ENCODE measurements at regions not wholly inside any gene's neighbourhood (a gene's known extent, or its start where the extent isn't known, plus 50 kb on each side); places are given as distances from the start of the nearest gene placed in this dataset.
"Not testable (repeated sequence)": the region's sequence is repeated elsewhere in the genome, so short reads cannot be mapped to it uniquely, and the experiment has no call there.

DNA sequence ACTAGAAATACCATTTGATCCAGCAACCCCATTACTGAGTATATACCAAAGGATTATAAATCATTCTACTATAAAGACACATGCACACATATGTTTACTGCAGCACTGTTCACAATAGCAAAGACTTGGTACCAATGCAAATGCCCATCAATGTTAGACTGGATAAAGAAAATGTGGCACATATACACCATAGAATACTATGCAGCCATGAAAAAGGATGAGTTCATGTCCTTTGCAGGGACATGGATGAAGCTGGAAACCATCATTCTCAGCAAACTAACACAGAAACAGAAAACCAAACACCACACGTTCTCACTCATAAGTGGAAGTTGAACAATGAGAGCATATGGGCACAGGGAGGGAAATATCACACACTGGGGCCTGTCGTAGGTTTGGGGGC, 106.0 kb downstream of the SPATA18 start:
- not testable (repeated sequence) for DNase-seq

DNA sequence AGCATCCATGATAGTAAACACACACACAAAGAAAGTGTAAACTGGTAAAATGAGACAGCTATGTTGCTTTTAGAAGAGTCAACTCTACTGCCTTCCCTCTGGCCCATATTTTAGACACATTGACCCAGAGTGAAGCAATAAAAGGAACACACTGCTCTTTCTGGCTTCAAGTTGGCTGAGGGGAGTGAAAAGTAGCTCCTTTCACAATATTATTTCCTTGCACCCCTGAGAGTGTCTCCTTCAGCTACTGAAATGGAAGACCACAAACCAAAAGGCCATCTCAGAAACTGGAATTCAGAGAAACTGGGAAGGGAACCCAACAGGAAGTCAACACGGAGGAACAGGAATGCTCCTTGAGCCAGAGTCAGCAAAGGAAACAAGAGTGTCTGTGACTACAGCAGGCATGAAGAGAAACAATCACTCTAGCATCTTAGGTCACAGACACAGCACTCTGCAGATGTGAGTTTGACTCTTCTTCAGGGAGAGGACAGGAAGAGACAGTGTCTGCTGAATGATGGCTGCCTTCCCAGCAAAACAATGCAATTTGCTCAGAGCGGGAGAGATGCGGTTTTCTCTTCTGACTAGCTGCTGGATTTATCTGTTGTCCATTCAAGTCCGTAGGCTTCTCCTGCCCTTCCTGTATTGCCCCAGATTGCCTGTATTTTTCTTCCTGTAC, 106.7 kb downstream of the SPATA18 start:
- no peak for DNase-seq

DNA sequence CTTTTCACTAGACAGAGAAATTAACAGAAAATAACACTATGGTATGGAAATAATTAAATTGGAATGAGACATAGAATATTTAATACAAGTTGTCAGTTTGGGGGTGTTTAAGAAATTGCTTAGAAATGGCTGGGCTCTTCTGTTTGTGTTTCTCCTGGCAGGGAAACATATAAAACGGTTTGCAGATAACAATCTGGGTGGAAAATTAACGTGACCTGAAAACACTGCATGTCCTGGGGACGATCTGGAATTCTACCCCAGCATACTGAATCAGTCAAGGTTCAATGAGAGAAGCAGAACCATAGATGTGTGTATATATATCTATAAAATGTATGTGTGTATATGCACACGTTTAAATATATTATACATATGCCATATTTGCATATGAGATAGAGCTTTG, 109.8 kb downstream of the SPATA18 start:
- no peak for DNase-seq

DNA sequence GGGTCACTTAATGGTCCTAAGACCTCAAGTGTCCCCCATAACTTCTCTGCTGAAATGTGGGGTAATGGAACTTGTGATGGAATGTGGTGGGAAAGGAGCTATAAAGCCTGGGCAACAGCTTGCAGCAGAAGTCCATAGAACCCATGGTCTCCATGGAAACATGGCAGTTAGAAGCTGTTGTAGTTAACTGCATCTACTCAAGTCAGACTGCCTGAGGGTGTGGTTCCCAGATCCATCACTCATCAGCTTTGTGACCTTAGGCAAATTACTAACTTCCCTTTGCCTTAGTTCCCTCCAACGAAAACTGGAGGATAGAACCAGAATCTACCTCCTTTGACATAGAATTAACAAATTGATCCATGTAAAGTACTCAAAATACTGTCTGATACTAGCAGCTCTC, 113.0 kb downstream of the SPATA18 start:
- no peak for DNase-seq

DNA sequence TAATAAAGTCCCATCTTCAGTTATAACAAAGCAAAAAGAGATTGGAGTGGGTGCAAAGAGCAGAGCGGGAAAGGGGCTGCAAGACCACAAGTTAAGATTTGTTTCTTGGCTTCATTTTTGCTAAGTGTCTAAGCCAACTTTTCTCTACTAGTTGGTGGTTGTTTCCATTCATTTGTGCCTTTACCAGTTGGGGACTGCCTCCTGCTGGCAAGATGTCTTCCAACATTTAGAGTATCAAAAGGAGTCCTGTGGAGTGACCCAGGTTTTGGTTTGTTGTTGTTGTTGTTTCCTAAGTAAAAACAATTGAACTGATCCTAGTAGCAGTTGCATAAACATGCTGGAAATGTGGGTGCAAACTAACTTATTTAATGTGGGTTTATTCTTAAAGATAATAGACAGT, 121.1 kb downstream of the SPATA18 start:
- DNase-seq: no peak

DNA sequence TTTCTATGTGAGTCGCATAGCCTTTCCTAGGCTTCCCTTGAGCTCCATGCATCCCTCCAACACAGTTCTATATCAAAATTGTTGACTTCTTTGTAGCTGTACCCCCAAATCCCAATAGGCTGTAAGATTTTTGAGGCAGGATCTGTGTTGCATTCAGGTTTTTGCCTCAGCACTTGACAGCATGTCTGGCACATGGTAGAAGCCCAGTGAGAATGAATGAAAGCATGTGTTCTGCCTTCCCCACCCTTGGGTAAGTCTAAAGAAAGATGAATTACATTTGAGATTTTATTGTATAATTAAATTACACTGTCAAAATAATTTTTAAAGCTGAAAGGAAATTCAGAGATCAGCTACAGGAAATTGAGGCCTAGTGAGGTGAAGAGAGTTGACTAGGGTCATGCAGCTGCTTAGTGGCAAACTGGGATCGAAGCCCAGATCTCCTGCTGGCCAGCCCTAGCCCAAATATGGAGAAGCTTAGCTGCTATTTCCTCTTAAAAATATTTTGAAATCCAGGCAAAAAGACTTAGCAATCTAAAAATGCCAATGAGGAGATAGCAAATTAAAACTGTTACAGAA, 122.5 kb downstream of the SPATA18 start:
- DNase-seq: peak; percentile 53

DNA sequence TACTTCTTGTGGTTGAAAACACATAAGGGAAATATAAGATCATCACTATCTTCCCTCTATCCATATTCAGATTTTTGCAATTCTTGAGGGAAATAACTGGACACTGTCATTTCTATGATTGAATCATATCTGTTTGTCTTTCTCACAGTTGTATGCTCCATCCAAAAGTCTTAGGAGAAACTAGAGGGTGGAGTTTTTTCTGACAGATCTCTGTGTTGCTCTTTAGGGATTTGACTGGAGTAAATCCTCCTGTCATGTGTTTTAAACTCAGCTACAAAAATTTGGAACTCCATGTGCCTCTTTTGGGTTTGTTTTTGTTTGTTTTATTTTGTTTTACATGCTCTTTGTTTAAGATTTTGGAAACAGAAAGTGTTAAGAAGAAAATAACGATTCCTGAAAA, 136.5 kb downstream of the SPATA18 start:
- no peak for DNase-seq

DNA sequence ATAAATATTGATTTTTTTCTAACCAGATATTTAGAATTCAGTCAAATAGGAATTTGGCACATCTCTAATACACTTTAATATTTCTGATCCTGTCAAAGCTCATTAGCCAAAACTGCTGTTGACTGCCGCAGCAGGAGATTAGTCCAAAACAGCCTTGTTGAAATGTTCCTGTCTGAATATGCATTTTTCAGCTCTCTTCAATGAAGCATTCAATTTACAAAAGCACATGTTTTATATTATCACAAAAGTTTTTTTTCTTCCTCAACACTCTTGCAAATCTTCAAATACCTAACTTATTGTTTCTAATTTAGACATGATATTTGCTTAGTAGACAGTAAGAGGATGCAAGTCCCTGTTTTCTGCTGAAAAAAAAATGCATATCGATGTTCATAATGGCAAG, 140.9 kb downstream of the SPATA18 start:
- no peak for DNase-seq

DNA sequence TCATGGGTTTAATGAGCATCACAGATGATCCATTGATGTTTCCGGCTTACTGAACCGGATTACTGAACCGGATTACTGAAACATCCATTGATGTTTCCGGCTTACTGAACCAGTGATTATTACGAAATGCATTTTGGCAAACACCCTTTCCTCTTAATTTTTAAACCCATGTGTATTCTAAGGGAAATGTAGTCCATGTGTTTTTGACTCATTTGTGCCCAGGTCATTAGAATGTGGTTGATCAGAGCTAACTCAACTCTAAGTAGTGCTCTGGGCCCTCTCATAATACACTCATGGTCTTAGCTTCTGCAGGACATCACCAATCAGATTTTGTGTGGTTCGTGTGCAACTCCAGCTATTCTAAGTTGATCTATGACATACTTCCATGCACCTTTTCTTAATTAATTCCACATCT, 141.6 kb downstream of the SPATA18 start:
- peak; percentile 41 for DNase-seq

DNA sequence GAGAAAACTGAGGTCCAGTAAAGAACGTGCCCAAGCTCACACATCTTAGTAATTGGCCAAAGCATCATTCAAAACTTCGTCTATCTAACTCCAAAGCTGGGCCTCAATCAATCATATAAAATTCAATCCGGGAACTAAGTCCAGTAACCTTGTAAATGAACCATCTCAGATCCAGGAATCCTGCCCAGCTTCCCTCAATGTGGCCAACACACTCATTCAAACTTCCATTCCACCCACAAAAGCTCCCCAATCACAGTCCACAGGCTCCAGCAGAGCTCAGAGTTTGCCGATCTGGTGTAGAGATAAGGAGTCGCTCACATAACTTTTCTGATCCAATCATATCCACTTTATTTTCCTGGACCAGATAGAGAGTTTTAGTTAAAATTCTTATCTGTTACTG, 144.8 kb downstream of the SPATA18 start:
- DNase-seq: no peak

DNA sequence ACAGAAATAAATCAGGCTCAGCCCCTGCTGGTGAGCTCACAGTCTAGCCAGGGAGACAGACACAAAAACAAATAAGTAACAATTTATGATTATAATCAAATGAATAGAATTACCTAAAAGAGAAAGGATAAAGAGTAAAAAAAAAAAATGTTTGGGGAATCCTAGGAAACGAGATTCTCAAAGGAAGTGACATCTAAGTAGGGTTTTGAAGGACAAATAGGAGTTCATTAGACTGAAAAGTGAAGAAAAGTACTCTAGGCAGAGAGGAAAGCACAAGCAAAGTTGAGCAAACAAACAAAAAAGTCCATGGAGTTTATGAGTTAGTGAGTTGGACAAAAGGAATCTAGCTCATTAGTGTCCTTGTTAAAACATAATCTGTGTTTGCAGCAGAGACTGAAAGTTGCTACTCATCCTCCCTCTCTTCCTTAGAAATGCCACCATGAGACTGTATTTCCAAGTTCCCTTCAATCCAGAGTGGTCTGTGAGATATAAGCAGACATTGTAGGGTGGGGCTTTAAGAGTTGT, 145.6 kb downstream of the SPATA18 start:
- no peak for DNase-seq

DNA sequence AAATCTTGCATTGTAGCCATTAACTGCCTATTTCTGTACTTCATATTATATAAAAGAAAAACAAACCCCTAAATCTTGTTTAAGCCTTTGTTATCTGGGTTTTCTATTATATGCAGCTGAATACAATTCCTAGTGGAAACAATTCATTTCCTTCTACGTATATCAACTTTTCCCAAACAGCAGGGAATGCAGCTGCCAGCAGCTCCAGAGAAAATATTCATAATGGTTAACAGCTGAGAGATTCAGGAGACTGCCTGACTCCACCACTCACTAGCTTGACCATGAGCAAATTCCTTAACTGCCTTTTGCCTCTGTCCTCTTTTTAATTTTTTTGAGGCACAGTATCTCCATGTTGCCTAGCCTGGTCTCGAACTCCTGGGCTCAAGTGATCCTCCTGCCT, 146.2 kb downstream of the SPATA18 start:
- DNase-seq: no peak

DNA sequence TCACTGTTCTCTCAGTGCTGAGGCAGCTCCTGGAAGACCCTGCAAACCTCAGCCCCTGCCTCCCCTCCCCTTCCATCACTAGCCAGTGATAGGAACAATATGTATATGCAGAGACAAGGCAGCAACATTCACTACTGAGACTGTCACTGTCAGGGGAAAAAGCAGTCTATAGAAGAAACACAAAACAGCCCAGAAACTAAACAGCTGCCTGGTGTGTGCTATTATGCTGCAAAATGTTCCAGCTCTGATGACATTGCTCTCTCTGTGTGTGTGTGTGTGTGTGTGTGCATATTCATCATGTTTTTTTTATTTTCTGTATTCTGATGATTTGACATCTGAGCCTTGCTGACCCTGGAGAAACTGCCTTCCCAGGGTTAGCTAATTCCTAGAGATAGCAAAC, 147.2 kb downstream of the SPATA18 start:
- no peak for DNase-seq

DNA sequence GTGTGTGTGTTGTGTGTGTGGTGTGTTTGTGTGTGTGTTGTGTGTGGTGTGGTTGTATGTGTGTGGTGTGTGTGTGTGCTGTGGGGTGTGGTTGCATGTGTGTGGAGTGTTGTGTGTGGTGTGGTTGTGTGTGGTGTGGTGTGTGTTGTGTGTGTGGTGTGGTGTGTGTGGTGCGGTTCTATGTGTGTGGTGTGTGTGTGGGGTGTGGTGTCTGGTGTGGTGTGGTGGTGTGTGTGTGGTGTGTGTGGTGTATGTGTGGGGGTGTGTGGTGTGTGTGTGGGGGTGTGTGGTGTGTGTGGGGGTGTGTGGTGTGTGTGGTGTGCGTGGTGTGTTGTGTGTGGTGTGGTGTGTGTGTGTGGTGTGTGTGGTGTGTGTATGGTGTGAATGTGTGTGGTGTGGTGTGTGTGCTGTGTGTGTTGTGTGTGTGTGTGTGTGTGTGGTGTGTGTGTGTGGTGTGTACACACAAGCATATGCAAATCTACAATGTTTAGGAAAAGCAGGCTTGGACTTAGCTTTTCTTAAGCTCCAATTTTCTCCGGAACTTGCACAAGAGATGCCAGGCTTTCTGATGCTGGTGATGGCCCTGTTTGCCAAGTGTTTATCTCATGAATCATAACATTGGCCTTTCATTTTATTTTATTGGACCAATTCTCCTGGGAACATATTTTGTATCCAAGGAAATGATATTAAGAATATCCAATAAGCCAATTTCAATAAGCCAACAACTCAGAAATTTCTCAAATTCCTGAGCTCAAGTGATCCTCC, 148.7 kb downstream of the SPATA18 start:
- peak; percentile 37 for DNase-seq

DNA sequence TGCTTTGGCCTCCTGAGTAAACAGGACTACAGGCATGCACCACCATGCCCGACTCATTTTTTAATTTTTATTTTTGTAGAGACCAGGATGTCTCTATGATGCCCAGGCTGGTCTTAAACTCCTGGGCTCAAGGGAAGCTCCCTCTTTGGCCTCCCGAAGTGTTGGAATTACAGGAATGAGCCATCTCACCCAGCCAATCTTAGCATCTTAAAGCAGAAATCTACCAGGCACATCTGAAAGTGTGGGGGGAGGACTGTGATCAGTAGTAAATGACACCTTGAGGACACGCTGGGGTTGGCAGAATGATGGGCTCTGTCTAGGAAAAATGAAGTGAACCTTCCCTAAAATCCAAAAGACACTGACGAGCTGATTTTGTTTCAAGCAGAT, 149.2 kb downstream of the SPATA18 start:
- DNase-seq: no peak

DNA sequence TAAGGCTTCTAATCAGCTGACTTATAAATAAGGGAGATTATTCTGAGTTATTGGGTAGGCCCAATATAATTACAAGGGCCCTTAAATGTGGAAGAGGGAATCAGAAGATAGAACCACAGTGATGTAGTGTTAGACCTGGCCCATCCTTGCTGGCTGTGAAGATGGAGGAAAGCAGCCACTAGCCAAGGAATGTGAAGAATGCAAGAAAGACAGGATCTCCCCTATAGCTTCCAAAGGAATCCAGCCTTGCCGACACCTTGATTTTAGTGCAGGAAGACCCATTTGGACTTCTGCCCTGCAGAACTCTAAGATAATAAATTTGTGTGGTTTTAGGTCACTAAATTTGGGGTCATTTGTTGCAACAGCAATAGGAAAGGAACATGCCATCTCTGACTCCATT, 150.6 kb downstream of the SPATA18 start:
- no peak for DNase-seq

DNA sequence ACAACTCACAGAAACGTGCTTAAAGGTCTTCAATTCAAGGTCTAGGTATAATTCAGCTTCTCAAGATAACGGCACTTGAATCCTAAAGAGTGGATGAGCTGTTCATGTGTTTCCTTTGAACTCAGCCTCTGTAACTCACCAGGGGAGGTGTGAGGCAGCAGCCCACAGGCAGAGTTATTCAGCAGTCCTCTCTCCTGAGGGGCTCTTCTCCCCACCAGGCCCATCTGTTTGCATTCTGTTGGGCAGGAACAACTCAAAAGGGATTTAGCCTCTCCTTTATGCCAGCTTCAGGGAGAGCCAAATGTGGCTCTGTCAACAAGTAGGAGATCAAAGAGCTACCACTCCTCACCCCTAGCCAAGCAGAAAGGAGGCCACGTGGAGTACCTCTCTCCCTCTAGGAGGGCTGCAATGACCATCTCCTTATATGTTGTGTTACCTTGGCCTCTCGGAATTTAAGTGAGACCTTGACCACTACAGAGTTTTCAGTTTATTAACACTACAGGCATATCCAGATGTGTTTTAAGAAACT, 151.2 kb downstream of the SPATA18 start:
- DNase-seq: no peak

DNA sequence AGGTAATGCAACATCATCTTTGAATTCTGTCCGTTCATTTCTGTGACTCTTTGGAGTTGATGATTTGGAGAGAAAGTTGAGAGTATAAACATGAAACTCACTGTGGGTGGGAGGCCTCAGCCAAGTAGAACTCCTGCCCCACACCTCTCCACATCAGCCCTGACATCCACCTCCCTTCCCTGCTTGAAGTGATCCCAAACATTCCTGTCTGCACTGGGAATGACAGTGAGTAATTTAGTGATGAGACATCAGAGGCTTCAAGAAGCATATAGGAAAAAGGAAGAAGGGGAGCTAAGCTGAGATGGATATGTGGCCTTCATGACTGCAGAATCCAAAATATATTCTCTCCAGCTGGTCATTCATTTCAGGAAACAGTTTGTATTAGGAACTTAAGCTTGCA, 151.8 kb downstream of the SPATA18 start:
- no peak for DNase-seq

DNA sequence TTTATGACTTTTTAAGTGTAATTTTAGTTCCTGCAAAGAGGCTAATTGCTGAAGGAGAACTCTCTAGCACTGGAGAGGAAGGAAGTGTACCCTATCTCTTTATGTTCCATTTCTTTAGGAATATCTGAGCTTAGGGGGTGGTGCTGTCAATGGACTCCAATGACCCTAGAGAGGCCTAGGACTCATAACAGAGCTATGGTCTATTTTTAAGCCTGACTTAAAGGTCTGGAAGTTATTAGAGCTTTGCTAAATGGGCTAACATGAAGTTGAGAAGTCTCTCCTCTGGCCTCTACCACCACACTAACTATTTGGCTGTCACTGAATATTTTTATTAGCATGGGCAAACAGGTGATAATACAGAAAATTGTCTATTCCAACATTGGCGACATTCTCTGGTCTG, 152.2 kb downstream of the SPATA18 start:
- DNase-seq: no peak

DNA sequence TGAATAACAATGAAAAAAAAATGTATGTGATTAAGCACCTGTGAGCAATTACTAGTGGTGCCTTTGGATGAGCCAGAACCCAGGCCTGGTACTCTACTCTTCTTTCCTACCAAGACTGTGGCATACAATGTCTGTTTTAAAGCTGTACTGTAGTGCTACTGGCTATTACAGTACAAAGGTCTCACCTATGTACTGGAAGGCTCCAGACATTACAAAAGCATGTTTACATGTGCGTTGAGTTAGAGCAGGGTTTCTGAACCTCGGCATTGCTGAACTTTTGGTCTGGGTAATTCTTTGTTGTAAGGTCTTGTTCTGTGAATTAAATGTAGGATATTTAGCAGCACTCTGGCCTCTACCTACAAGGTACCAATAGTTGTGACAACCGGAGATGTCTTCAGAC, 153.8 kb downstream of the SPATA18 start:
- DNase-seq: no peak

DNA sequence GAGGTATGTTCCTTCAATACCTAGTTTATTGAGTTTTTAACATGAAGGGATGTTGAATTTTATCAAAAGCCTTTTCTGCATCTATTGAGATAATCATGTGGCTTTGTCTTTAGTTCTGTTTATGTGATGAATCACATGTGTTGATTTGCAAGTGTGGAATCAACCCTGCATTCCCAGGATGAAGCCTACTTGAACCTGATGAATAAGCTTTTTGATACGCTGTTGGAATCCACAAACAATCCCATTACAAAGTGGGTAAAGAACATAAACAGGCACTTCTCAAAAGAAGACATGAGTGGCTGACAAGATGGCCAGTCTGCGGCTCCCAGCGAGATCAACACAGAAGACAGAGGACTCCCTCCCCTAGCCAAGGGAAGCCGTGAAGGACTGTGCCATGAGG, 156.0 kb downstream of the SPATA18 start:
- not testable (repeated sequence) for DNase-seq

DNA sequence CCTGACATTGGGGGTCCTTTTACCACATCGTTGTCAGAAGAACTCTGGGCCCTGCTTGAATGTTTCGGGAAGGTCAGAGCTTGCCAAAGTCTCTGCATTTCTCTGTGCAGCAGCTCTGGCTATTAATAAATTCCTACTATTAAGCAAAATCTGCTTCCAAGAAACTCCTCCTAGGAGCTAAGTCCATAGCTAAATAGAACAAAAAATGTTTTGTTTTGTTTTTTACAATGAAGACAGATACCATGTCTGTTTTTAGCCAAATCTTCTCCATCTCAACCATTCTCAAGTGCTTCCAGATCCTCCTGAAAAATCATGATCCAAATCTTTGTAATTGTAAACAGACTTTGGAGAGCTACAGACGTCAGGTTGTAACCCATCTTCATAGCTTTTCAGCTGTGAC, 161.6 kb downstream of the SPATA18 start:
- DNase-seq: no peak

DNA sequence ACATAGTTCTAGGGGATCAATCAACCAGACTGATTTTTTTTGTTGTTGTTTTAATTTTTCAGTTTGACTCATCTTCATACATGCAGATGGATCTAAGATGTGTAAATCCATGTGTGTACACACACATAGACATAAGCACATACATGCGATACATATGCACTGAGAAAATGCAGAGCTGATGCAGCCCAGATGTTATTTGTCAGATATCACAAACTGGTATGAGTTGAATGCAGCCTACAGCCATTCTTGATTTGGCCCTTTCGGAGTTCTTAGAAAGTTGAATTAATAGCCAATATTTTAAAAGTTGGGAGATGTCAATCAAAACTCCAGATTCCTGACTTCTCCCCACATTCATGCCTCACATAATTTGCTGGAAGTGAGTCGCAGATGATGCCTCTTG, 180.4 kb downstream of the SPATA18 start:
- DNase-seq: no peak
